Hippocampal formation (tissue), 2 donors: ENCODE measurements at regions not wholly inside any gene's neighbourhood (a gene's known extent, or its start where the extent isn't known, plus 50 kb on each side); places are given as distances from the start of the nearest gene placed in this dataset.

ENCODE experiments used
- DNase-seq, 2 donors: peaks; one replicate each; lab custom pipeline; 2025; lab: John Stamatoyannopoulos, UW

GRCh38 chr15:94760348-94760747 lies 529.0 kb downstream of the MCTP2 start:
- DNase-seq, result no peak

GRCh38 chr15:94761574-94761973 lies 530.2 kb downstream of the MCTP2 start:
- no peak for DNase-seq

GRCh38 chr15:94769089-94769488 lies 537.7 kb downstream of the MCTP2 start:
- no peak for DNase-seq

- no peak for DNase-seq
Observed at GRCh38 chr15:94770199-94770598, 538.8 kb downstream of the MCTP2 start.

- DNase-seq, result no peak
Observed at GRCh38 chr15:94777037-94777436, 545.7 kb downstream of the MCTP2 start.

- no peak for DNase-seq
Observed at GRCh38 chr15:94778840-94779239, 547.5 kb downstream of the MCTP2 start.

- DNase-seq, result no peak
Observed at GRCh38 chr15:94780166-94780565, 548.8 kb downstream of the MCTP2 start.

- no peak for DNase-seq
Observed at GRCh38 chr15:94785091-94785490, 553.7 kb downstream of the MCTP2 start.

- no peak for DNase-seq
Observed at GRCh38 chr15:94791008-94791407, 559.6 kb downstream of the MCTP2 start.

GRCh38 chr15:94791510-94791909 lies 560.1 kb downstream of the MCTP2 start:
- no peak for DNase-seq

- no peak for DNase-seq
Observed at GRCh38 chr15:94792196-94792595, 560.8 kb downstream of the MCTP2 start.

- DNase-seq, result no peak
Observed at GRCh38 chr15:94793207-94793606, 561.8 kb downstream of the MCTP2 start.

GRCh38 chr15:94793641-94794040 lies 562.3 kb downstream of the MCTP2 start:
- DNase-seq, result no peak

GRCh38 chr15:94804613-94805012 lies 573.3 kb downstream of the MCTP2 start:
- no peak for DNase-seq

GRCh38 chr15:94815110-94815731 lies 583.9 kb downstream of the MCTP2 start:
- no peak for DNase-seq

GRCh38 chr15:94815914-94816313 lies 584.6 kb downstream of the MCTP2 start:
- no peak for DNase-seq

- DNase-seq, result no peak
Observed at GRCh38 chr15:94829887-94830884, 598.8 kb downstream of the MCTP2 start.

GRCh38 chr15:94834000-94834399 lies 602.6 kb downstream of the MCTP2 start:
- no peak for DNase-seq

- no peak for DNase-seq
Observed at GRCh38 chr15:94834494-94834893, 603.1 kb downstream of the MCTP2 start.

- no peak for DNase-seq
Observed at GRCh38 chr15:94838281-94838680, 606.9 kb downstream of the MCTP2 start.

- no peak for DNase-seq
Observed at GRCh38 chr15:94840794-94841783, 609.7 kb downstream of the MCTP2 start.

GRCh38 chr15:94843060-94843459 lies 611.7 kb downstream of the MCTP2 start:
- no peak for DNase-seq
